ENCODE measurements at regions not wholly inside any gene's neighbourhood (a gene's known extent, or its start where the extent isn't known, plus 50 kb on each side); places are given as distances from the start of the nearest gene placed in this dataset.

- TF ChIP-seq CTCF (IDR thresholded peaks at IDR 0.05) (no peak), POLR2A (IDR thresholded peaks at IDR 0.05) (no peak)
Observed at GRCh38 chr9:120306088-120306487, 273.9 kb downstream of the CDK5RAP2 start.

All from uterus (tissue), 2 donors.